HG03342 (cell line): ENCODE measurements at regions not wholly inside any gene's neighbourhood (a gene's known extent, or its start where the extent isn't known, plus 50 kb on each side); places are given as distances from the start of the nearest gene placed in this dataset.
A peak's percentile ranks its signal among the peaks of the same experiment; 100 is the strongest.

ENCODE experiments used
- ATAC-seq: cut with Tn5 transposase; IDR thresholded peaks from one replicate; pipeline ENCODE4 v1.9.1; 2021; ENCODE audit warnings: mild to moderate bottlenecking, moderate library complexity; ENCODE audit not compliant: unreplicated experiment

DNA sequence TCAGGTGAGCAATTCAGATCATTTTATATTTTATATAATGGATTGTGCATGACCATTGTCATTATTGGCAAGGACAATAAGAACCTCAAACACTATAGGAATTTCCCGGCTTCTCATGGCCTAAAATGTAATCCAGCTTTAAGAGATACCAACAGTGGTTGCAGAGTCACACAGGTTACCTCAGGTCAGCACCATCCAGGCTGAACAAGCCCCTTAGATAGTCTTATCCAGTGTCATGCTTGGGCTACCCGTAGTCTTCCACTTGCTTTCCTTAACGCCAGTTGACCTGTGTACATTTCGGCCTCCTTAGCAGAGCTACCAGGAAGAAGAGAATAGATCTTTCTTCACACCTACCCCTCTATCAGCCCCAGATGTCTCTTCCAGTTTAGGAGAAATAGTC lies 293.3 kb upstream of the SYT4 start:
- no peak for ATAC-seq

DNA sequence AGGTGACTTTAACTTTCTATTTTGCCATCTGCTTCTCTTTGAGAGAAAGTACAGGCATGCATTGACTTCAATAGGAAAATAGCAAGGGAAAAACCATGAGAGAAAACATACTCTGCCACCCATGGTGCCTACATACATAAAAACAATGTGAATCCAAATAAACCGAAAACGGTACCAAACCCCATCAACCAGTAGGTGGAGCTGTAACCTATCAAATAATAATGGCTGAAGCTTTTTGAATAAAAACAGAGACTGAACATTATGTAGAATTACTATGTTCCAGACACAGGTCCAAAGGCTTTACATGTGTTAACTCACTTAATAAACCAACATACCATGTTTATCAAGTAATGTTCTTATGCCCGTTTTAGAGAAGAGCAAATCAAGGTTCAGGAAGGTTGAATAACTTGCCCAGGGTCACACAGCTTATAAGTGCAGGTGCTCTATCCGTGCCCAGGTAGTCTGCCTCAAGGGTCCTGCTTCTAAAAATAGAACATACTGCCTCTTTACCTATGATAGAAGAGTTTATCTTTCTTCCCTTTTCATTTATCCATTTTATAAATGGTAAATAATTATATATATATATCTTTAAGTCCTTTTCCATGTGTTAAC lies 293.9 kb upstream of the SYT4 start:
- no peak for ATAC-seq

DNA sequence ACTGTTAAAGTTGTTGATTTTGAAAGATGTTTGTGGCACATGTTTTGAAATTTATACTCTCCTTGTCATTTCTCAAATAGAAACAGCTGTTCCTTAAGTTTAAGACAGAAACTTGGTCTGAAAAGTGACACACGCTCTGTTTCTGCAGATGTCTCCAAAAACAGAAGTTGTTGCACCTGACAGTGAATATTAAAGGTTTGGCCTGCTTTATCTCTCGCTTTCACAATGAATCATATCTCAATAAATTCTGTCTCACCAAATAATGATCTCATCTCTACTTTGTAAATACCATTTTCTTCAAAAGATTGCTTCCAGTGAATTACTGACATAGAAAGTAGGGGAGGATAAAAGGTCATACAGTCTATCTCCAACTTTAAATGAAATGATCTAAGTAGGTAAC lies 294.9 kb upstream of the SYT4 start:
- ATAC-seq = peak; percentile 55

DNA sequence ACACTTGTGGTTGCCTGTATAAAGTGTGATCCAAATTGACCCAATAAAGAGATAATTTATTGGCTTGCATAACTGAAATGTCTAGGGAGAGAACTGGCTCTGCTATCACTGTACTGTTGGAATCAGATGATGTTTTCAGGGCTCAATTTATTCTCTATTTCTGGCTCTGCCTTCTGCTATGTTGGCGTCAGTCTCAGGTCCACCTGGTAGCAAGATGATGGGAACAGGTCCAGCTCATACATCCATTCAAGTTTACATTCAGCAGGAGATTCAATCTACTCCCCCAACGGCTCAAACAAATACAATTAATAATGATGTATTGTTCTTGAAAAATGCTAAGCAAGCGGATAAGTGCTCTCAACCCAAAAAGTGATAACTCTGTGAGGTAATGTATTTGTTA lies 297.7 kb upstream of the SYT4 start:
- no peak for ATAC-seq

DNA sequence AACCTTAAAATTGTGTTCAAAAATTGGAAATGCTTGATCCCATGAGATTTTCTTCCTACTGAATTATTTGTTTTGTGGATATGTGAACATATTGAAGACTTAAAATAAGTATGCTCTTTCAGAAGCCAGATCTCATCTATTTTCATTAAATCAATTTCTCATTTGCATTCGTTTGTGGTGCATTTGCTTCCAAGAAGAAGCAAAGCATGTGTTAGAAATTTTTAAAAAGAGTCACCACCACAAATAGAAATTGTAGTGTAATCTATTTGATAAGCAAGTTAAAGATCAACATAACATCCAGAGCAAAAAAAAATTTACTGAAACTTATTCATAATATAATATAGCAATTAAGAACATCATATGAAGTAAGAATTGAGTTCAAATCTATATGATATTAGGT lies 300.9 kb upstream of the SYT4 start:
- ATAC-seq = no peak

DNA sequence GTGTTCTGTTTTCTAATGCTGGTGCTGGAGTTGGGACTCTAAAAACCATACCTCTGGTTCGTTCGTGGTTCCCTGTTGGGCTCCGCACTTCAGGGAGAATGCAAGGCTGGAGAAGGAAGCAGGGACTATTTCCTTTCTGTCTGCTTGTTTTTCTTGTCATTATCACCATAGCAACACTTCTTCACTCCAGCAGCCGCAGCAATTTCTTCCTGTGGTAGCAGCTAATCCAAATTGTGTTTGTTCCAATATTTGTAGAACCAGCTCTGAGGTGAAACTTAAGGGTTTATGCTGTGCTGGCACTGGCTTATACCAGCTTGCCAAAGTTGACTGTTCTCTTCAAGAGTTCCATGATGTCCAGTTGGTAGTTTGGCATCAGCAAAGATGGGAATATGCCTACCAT lies 301.4 kb upstream of the SYT4 start:
- no peak for ATAC-seq

DNA sequence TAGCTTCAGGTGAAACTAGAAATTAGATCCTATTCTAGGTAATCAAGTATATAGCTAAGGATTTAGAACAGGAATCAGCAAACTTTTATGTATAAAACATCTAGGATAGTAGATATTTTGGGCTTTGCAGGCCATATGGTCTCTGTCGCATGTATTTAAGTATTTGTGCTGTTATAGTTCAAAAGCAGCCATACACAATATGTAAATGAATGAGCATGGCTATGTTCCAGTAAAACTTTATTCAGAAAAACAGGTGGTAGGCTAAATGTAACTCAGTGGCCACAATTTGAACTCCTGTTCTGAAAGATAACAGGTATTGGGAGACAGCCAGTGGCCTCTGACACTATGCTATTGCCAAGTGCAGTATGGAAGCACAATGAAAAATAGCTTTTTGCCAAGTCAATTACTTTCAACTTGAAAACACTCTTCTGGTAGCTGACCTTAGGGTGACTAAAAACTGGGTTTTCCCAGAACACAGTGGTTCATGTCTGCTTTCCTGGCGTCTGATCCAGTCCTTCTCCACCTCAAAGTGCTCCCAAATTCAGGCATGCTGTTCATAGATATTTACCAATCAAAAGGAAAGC lies 304.7 kb upstream of the SYT4 start:
- no peak for ATAC-seq

DNA sequence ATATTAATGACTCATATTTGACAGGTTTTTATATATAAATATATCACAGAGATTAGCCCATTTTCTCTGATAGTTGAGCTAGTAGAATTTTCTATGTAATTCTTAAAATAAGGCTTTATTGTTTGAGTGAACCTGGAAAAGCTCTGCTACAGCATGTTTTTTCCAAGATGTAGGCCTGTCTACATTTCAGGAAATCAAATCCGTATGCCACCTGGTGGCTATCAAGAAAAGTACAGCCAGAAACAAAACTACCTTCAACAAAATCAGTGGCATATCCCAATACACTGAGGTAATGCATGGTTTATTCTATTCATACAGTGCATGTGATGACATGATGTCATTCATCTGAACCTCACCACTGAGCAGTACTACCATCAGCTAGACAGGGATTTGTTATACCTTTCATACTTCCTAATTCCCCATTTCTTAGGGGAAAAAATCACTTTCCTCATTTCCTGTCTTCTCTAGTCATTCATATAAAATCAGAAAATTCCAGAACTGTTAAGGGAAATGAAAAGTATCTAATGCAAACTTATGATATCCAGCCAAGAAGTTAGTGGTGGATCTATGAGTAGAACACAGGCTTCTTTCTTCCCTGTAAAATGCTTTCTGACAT lies 310.4 kb upstream of the SYT4 start:
- ATAC-seq = peak; percentile 73

DNA sequence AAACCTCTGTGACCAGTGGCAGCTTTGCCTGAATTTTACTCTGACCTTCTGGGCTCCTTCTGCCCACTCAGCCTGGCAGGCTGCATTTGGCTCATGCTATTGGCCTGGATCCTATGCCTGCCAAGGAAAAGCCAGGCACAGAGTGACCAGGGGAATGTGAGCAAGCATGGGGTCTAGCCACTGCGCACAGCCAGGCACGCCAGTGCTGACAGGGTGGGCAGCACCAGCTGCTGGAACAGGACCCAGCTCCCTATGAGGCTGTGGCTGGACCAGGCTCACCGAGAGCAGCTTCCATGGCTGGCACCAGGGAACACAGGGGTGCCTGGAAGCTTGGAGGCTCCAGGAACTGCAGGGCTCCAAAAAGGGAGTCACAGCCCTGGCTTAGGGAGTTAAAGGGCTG lies 311.5 kb upstream of the SYT4 start:
- no peak for ATAC-seq

DNA sequence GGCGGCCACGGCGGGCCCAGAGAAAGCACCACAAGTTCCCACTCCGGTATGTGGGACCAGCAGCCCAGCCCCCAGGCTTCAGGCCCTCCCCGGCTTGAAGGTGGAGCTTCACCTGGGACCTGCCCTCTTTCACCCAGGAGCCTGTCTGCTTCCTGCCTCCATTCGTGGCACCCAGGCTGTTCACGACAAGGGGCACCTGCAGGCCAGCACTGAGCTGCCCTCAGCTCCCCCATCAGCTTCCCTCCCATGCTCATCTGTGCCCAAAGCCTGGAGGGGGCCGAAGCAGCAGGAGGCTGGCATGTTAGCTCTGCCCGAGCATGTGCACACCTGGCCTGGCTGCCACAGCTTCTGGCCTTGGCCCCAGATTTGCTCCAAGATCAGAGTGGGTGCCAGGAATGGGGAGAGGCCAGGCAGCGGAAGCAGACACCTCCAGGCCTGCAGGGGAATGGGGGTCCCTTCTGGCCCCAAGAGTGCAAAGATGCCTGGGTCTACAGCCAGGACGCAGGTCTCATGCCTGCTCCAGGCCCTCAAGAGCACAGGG lies 312.4 kb upstream of the SYT4 start:
- no peak for ATAC-seq

DNA sequence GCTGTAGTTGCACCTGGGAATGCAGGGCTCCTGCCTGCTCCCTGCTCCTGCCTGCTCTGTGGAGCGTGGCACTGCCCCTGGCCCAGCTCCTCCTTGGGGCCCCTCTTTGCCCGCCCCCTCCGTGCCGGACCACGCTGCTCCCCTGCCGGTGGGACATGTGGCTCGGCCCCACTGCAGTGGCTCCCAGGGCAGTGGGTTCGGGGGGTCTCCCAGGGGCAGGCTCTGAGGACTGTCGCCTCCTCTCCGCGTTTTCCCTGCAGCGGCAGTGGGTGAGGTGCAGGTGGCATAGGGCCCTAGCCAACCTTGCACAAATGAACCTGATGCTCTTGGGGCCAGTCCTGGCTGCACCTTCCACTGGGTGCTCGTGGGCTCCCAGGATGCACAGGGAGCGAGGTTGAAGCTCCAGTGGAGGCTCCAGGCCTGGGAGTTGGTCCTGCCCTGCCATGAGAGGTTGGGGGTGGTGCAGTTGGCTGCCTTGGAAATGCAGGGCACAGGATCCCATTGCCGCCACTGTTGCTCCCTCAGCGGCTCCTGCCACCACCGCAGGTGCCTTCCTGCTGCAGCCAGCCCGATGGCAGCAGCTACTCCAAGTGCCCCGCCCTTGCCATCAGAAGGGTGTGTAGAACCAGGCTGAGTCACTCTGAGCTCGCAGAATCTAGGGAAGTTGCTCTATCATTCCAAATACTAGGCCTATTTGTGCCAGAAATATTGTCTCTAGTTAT lies 313.1 kb upstream of the SYT4 start:
- no peak for ATAC-seq

DNA sequence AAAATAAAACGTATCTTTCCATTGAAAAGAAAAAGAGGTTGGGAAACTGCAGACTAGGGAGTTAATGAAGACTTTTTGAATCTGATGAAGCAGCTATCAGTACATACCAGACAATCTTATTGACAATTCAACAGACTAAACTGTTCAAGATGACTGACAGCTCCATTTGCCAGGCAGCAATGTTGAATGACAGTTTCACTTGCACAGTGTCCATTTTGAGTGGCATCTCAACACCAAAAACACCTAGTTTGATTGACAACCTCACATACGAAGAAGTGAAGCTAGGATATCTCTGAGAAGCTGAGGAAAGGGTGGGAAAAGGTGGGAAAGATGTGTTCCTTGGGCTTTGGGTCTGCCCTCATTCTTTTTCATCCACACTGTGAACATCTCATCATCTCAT lies 315.0 kb upstream of the SYT4 start:
- no peak for ATAC-seq

DNA sequence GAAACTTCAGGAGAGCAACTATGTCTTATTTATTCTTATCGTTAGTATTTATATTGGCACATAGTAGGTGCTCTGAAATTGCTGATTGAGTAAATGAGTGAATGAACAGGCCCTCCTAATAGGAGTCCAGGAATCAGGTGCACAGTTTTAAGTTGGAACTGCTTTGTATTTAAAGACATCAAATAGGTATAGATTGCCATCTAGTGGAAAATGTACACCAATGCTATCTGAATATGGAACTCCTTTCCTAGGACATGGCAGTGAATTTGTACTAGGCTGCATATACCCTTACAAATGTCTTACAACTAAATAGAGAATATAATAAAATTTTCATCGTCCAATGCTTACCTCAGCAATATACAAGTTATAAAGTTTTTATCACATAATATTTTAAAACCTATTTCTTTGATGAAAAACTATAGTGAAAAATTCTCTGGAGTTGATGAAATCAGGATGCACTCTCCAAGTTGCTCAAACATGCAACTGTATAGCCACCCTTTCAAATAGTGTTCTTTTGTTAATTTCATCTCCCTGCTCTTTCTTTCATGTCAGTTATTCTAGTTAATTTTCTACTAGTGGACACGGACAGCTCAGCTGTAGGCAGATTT lies 318.9 kb upstream of the SYT4 start:
- no peak for ATAC-seq

DNA sequence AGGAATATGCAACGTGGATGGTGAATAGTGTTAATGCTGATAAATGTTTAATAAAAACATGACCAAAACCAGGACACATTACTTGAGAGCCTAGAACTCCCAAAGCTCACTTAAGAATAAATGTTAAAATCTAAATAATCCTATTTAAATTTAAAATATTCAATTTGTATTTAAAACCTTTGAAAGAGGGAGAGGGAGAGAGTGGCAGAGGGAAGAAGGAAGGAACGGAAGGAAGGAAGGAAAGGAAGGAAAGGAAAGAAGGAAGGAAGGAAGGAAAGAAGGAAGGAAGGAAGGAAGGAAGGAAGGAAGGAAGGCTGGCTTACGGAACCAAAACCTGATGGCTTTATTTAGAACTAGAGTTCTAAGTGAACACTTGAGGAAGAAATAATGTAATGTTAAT lies 324.1 kb upstream of the SYT4 start:
- no peak for ATAC-seq

DNA sequence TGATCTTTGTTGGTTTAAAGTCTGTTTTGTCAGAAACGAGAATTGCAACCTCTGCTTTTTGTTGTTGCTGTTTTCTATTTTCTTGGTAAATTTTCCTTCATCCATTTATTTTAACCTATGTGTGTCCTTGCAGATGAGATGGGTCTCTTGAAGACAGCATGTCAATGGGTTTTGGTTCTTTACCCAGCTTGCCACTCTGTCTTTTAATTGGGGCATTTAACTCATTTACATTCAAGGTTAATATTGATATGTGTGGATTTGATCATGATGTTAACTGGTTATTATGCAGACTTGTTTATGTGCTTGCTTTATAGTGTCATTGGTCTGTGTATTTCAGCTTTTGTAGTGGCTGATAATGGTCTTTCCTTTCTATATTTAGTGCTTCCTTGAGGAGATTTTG lies 327.9 kb upstream of the SYT4 start:
- ATAC-seq = no peak

DNA sequence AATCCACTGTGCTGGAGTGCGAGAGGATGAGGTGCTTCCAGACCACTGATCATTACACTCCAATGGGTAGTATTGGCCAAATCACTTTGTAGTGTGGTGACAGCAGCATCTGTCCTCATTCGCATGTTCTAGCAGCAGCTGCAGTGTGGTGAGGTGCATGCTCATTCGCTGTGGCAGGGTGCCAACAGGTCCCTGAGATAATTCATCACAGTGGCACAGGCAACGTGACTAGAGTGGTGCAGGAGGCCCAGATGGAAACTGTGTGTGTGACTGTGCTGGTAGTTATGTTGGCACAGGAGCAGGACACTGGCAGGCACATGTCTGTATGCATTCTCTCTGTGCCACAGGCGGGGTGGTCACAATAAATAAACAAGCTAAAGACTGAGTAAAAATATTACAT lies 329.5 kb upstream of the SYT4 start:
- no peak for ATAC-seq

DNA sequence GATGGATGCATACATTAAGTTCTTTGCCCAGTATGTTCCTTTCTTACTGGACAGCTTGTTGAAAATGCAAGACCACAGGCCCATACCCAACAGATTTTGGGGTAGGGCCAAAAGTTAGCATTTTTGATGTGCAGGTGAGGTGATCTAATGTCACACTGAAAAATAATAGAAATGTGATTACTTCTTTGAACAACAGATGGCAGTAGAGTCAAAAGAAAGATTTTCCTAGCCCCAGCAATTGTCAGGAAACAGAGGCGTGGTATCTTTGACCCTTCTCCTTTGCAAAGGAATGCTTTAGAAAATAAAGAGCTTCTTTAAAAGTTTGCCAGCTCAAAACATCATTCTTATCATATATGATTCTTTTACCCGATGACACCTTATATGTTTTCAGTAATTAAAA lies 343.6 kb upstream of the SYT4 start:
- ATAC-seq = peak; percentile 86

DNA sequence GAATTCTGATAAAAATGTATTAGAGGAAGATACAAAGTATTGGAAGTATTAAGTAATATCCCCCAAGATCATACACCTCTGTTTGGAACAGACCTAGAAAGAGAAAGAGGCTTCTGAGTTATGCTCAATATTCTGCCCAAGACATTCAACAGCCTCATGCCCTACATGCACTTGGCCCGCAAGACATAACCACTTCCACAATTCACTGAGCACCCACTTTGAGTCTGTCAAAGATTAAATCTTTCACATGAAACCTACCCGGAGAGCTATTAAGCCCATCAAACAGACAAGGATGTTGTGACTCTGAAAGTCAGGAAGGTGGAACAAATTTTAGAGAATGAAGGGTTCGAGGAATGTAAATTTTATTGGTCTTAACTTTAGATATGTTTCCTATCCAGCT lies 344.7 kb upstream of the SYT4 start:
- ATAC-seq = no peak

DNA sequence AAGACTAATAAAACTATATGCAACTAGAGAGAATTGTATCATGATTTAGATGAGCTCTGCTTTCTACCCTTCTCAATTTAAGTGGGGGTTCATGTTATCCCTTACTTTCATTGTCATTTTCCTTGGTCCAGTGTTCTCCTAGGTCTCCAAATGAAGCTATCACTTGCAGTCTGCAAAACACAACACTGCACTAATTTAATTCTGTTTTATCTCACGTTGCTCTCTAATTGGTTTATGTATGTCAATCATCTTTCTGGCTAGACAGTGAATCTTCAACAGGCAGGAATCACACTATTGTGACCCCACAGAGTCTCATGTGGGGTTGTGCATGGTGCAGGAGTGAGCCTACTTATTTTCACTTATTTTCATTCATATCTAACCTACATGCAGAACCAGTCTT lies 348.3 kb upstream of the SYT4 start:
- no peak for ATAC-seq

DNA sequence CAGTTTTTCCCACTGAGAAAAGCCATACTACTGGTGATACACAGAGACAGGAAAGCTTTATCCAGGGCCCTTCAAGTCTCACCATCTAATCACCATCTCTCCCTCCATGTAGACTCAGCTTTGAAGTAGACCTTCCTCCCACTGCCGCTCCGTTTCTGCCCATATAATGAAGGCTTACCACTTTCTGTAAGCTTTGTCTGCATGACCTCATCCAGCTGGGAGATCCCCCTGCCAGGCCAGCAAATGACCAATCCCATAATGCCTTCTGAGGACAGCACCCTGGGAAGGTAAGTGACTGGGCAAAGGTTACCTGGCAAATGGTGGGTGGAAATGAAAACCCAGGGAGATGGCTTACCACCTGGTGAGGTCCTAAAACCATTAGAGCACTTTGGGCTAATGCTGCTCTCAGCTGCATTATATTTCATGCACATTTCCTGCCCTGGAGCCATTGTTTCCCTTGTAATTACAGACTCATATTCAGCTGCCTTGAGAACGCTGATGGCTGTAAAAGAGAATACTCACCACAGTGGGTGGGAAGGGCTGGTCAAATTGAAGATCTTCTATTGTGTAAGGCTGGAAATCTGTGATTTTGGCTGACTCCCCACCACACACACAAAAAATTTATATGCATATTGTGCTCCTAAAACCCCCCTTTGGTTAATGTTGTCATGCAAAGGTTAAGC lies 350.7 kb upstream of the SYT4 start:
- ATAC-seq = no peak

DNA sequence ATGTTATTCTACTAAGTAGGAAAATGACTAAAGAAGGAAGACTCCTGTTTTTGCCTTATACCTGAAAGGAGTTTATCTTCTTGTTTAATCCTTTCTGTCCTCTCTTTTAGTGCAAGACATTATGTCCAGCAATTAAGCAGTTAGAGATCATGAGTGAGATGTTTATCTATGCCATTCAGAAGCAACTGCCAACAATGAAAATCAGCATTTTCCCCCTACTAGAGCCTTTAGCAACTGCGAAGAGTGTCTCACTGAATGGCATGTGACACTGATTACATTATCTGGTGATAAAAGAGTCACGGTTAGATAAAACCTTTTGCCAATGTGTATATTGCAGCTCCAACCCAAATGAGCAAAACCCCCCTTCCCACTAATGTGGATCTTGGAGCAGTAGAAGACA lies 357.7 kb upstream of the SYT4 start:
- no peak for ATAC-seq
